ENCODE measurements at regions not wholly inside any gene's neighbourhood (a gene's known extent, or its start where the extent isn't known, plus 50 kb on each side); places are given as distances from the start of the nearest gene placed in this dataset.

DNA sequence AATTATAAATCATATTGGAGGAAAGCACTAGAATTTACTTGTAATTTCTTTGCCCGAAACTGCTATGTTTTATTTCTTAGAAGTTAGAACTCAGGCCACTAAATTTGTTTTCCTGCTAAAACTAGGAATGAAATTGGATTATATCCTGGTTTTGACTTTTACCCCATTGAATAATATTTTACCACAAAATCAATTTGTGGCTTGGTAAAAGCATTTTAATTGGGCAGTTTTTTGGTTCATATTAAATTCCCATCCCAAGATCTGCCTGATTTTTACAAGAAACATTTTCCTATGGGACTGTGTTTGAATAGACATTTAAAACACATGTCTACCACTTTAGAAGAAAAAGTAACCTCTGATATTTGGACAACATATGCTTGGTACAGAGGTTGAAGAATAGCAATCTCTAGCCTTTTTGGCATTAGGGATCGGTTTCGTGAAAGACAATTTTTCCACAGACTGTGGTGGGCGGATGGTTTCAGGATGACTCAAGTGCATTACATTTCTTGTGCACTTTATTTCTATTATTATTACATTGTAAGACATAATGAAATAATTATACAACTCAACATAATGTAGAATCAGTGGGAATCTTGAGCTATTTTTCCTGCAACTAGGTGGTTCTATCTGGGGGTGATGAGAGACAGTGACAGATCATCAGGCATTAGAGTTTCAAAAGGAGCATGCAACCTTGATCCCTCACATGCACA lies 565.6 kb downstream of the PRR16 start:
- Histone ChIP-seq H3K4me1 (peaks cover 6% of the 10 kb centered on the region), H3K27ac (replicated peaks) (no peak overlapping the region), H3K27me3 (ENCODE audit: low read depth) (no peaks in the 10 kb centered on the region), H3K36me3 (no peaks in the 10 kb centered on the region), H3K4me3 (no peak overlapping the region), H3K9me3 (replicated peaks) (no peaks in the 10 kb centered on the region)
- TF ChIP-seq, protein P1, sequence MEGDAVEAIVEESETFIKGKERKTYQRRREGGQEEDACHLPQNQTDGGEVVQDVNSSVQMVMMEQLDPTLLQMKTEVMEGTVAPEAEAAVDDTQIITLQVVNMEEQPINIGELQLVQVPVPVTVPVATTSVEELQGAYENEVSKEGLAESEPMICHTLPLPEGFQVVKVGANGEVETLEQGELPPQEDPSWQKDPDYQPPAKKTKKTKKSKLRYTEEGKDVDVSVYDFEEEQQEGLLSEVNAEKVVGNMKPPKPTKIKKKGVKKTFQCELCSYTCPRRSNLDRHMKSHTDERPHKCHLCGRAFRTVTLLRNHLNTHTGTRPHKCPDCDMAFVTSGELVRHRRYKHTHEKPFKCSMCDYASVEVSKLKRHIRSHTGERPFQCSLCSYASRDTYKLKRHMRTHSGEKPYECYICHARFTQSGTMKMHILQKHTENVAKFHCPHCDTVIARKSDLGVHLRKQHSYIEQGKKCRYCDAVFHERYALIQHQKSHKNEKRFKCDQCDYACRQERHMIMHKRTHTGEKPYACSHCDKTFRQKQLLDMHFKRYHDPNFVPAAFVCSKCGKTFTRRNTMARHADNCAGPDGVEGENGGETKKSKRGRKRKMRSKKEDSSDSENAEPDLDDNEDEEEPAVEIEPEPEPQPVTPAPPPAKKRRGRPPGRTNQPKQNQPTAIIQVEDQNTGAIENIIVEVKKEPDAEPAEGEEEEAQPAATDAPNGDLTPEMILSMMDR (IDR thresholded peaks at IDR 0.05; ENCODE audit: borderline replicate concordance), result no peak
- intact Hi-C loops (cut with micrococcal nuclease), result no loop called here
- DNase-seq, result no peak

DNA sequence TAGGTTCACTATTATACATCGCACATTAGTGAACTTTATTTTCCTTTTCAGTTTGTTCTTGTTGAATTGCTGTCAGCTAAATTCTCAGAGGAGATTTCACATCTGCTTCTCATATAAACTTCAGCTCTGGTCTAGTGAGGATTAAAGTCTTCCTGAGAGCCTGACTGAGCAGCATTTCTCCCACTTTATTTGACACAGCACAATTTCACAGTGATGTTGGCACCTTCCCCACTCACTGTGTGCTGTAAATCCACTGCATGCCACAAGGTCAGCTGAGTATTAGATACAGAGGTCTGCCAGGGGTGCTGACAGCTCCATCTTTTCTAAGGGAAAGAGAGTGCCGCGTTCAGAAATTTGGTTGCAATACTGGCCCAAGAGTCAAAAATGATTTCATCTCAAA lies 567.4 kb downstream of the PRR16 start:
- Histone ChIP-seq H3K9me3 (replicated peaks) (no peaks in the 10 kb centered on the region), H3K27ac (replicated peaks) (no peak overlapping the region), H3K36me3 (no peaks in the 10 kb centered on the region), H3K4me1 (peaks cover 6% of the 10 kb centered on the region), H3K27me3 (ENCODE audit: low read depth) (no peaks in the 10 kb centered on the region), H3K4me3 (no peak overlapping the region)
- TF ChIP-seq, protein P1 (IDR thresholded peaks at IDR 0.05; ENCODE audit: borderline replicate concordance), result no peak
- no peak for DNase-seq
- intact Hi-C loops (cut with micrococcal nuclease), result no loop called here

DNA sequence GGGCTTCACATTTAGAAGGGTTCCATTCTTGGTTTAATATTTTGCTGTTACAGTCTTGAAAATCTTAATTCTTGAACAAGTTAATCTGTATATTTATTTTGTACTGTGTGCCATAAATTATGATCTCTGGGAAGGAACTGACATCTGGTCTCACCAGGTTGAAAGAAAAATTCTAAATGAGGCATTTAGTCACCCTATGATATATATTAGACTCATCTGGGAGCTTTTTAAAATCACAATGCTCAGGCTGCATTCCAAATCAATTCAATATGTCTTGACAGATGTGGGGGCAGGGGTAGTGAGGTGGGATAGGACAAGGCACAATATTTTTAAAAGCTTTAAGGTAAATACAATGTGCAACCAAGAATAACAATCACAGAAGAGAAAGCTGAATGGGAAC lies 569.2 kb downstream of the PRR16 start:
- Histone ChIP-seq H3K27ac (replicated peaks) (no peak overlapping the region), H3K27me3 (ENCODE audit: low read depth) (no peaks in the 10 kb centered on the region), H3K4me1 (peaks cover 6% of the 10 kb centered on the region), H3K9me3 (replicated peaks) (no peaks in the 10 kb centered on the region), H3K4me3 (no peak overlapping the region), H3K36me3 (no peaks in the 10 kb centered on the region)
- intact Hi-C loops (cut with micrococcal nuclease), result no loop called here
- TF ChIP-seq, protein P1 (IDR thresholded peaks at IDR 0.05; ENCODE audit: borderline replicate concordance), result no peak
- DNase-seq, result no peak

DNA sequence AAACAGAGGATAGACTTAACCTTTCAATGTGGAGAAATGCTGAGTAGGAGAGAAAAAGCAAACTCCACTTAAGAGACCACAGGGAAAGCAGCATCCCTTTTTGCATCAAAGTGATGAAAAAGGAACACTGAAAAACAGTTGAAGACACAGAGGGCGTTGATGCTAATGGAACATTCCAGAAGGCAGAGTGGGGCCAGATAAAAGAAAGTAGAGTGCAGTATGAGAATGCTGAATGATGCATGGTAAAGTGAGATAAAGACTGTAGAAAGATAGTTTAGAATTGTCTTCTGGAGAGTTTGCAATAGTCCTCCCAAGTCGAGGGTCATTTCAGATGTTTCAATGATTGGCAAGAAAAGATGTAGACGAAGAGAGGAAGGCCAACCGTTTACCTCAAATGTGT lies 574.3 kb downstream of the PRR16 start:
- no peak overlapping the region for H3K4me3 ChIP-seq
- no peaks in the 10 kb centered on the region for H3K36me3 ChIP-seq
- H3K27ac ChIP-seq (replicated peaks), result no peak overlapping the region
- H3K27me3 ChIP-seq (ENCODE audit: low read depth), result no peaks in the 10 kb centered on the region
- H3K9me3 ChIP-seq (replicated peaks), result peaks cover 12% of the 10 kb centered on the region
- intact Hi-C loops (cut with micrococcal nuclease), result no loop called here
- no peak for DNase-seq
- H3K4me1 ChIP-seq, result no peaks in the 10 kb centered on the region
- TF ChIP-seq, protein P1 (IDR thresholded peaks at IDR 0.05; ENCODE audit: borderline replicate concordance), result no peak

DNA sequence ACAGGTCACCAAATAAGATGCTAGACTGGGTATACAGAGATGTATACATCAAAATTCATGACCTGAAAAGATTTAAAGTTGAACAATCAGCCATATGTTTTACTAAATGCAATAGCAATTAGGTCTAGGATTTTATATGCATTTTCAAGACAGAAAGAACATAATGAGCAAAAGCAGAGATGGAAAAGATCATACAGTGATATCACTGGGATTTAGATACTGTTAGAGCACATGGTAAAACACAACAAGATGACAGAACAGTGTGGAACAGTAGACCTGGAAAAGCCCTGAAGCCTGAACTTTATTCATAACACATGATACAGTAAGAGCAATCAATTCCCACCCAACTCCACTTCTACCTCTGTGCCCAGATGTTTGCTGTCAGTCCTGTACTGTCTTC lies 585.9 kb downstream of the PRR16 start:
- Histone ChIP-seq H3K36me3 (no peaks in the 10 kb centered on the region), H3K27me3 (ENCODE audit: low read depth) (no peaks in the 10 kb centered on the region), H3K9me3 (replicated peaks) (no peaks in the 10 kb centered on the region), H3K4me1 (no peaks in the 10 kb centered on the region), H3K27ac (replicated peaks) (no peak overlapping the region), H3K4me3 (no peak overlapping the region)
- TF ChIP-seq, protein P1 (IDR thresholded peaks at IDR 0.05; ENCODE audit: borderline replicate concordance), result no peak
- no peak for DNase-seq
- intact Hi-C loops (cut with micrococcal nuclease), result no loop called here

Data from left ventricle myocardium inferior (tissue), 1 donor.